HEK293 (cell line): ENCODE measurements at regions not wholly inside any gene's neighbourhood (a gene's known extent, or its start where the extent isn't known, plus 50 kb on each side); places are given as distances from the start of the nearest gene placed in this dataset.

Source experiments
- CTCF ChIA-PET: fragments of 350-600 bp; formaldehyde crosslinking; extraction: SDS; loops from one replicate; lab custom pipeline; 2021; ENCODE audit warnings: antibody characterized with exemption; lab: Yijun Ruan, JAX
- POLR2A ChIA-PET: fragments of 300-600 bp; formaldehyde crosslinking; extraction: SDS; loops from one replicate; lab custom pipeline; 2020; ENCODE audit warnings: antibody characterized with exemption, inconsistent platforms; lab: Yijun Ruan, JAX
- H3K27ac ChIP-seq: fragments of 200-500 bp; sonication (Bioruptor generic); 2 replicates; pipeline ENCODE4 v1.5.1; 2014; ENCODE audit warnings: low read depth, low read length, control low read depth, inconsistent platforms; ENCODE audit errors: extremely low read depth
- H3K36me3 ChIP-seq, 2 experiments: fragments of 200-500 bp in 1 of 2; sonication (Bioruptor generic) in 1 of 2; 1 replicate in 1 of 2; 2 replicates in 1 of 2; pipeline ENCODE4 v1.5.1; 2014 to 2017; ENCODE audit warnings: inconsistent platforms in 2 of 2, low read length in 2 of 2; ENCODE audit not compliant: control insufficient read depth in 2 of 2, insufficient read depth in 1 of 2
- H3K4me1 ChIP-seq: fragments of 200-500 bp; sonication (Bioruptor generic); 2 replicates; pipeline ENCODE4 v1.5.1; 2014; ENCODE audit warnings: mild to moderate bottlenecking, low read length, inconsistent platforms; ENCODE audit not compliant: control insufficient read depth, insufficient read depth
- H3K4me3 ChIP-seq: 2 replicates; pipeline ENCODE4 v1.5.1; 2011; ENCODE audit warnings: low read depth, mild to moderate bottlenecking, control low read depth, low read length, moderate library complexity
- H3K9me3 ChIP-seq: fragments of 200-500 bp; sonication (Bioruptor generic); 2 replicates; pipeline ENCODE4 v1.5.1; 2014; ENCODE audit warnings: low read depth, low read length, inconsistent platforms; ENCODE audit not compliant: control insufficient read depth, insufficient read depth
- EGR2 ChIP-seq: fragments of 450-650 bp; formaldehyde crosslinking; IDR thresholded peaks from 2 replicates; pipeline ENCODE4 v1.5.1; 2016; ENCODE audit warnings: low read depth, missing biosample characterization, missing genetic modification characterization
- GLI2 ChIP-seq: fragments of 450-650 bp; formaldehyde crosslinking; IDR thresholded peaks from 2 replicates; pipeline ENCODE4; 2017; ENCODE audit warnings: missing biosample characterization, missing genetic modification characterization, low read depth, borderline replicate concordance
- MEIS1 ChIP-seq: sonication (generic); formaldehyde crosslinking; IDR thresholded peaks from 2 replicates; pipeline ENCODE4 v1.8.1; 2022; ENCODE audit warnings: missing genetic modification reagents, mild to moderate bottlenecking, borderline replicate concordance
- OSR2 ChIP-seq: fragments of 450-650 bp; formaldehyde crosslinking; IDR thresholded peaks from 2 replicates; pipeline ENCODE4 v1.5.1; 2016; ENCODE audit warnings: missing biosample characterization, missing genetic modification characterization
- RBAK ChIP-seq: fragments of 450-650 bp; formaldehyde crosslinking; IDR thresholded peaks from 2 replicates; pipeline ENCODE4 v1.5.1; 2016; ENCODE audit warnings: missing biosample characterization, missing genetic modification characterization
- ZBTB20 ChIP-seq: fragments of 450-650 bp; formaldehyde crosslinking; IDR thresholded peaks from 2 replicates; pipeline ENCODE4 v1.5.1; 2016; ENCODE audit warnings: missing biosample characterization, missing genetic modification characterization
- ZFHX2 ChIP-seq: fragments of 450-650 bp; formaldehyde crosslinking; conservative IDR thresholded peaks from 2 replicates; pipeline ENCODE4 v1.5.1; 2016; ENCODE audit warnings: missing biosample characterization, missing genetic modification characterization
- ZFP41 ChIP-seq: fragments of 450-650 bp; formaldehyde crosslinking; IDR thresholded peaks from 2 replicates; pipeline ENCODE4 v1.5.1; 2016; ENCODE audit warnings: missing biosample characterization, missing genetic modification characterization, borderline replicate concordance
- ZNF16 ChIP-seq: fragments of 450-650 bp; formaldehyde crosslinking; IDR thresholded peaks from 2 replicates; pipeline ENCODE4 v1.5.1; 2016; ENCODE audit warnings: low read depth, missing biosample characterization, missing genetic modification characterization
- ZNF2 ChIP-seq: fragments of 450-650 bp; formaldehyde crosslinking; IDR thresholded peaks from 2 replicates; pipeline ENCODE4 v1.5.1; 2016; ENCODE audit warnings: missing biosample characterization, missing genetic modification characterization
- ZNF274 ChIP-seq, 2 experiments: fragments of 200-500 bp in 1 of 2; fragments of 450-650 bp in 1 of 2; sonication (Bioruptor generic) in 1 of 2; formaldehyde crosslinking in 1 of 2; IDR thresholded peaks; 2 replicates each; pipeline versions ENCODE4 v1.5.1 to v1.6.1; 2014 to 2016; ENCODE audit warnings: borderline replicate concordance in 1 of 2, inconsistent platforms in 1 of 2, low read length in 1 of 2, missing biosample characterization in 1 of 2, missing genetic modification characterization in 1 of 2
- ZNF311 ChIP-seq: fragments of 450-650 bp; formaldehyde crosslinking; IDR thresholded peaks from 2 replicates; pipeline ENCODE4 v1.5.1; 2017; ENCODE audit warnings: missing biosample characterization, missing genetic modification characterization, borderline replicate concordance
- ZNF354C ChIP-seq: fragments of 450-650 bp; formaldehyde crosslinking; IDR thresholded peaks from 2 replicates; pipeline ENCODE4 v1.5.1; 2016; ENCODE audit warnings: missing biosample characterization, missing genetic modification characterization, low read depth, borderline replicate concordance
- ZNF707 ChIP-seq: fragments of 450-650 bp; formaldehyde crosslinking; IDR thresholded peaks from 2 replicates; pipeline ENCODE4 v1.5.1; 2016; ENCODE audit warnings: missing biosample characterization, missing genetic modification characterization
- ZNF747 ChIP-seq: fragments of 450-650 bp; formaldehyde crosslinking; IDR thresholded peaks from 2 replicates; pipeline ENCODE4 v1.5.1; 2016; ENCODE audit warnings: missing biosample characterization, missing genetic modification characterization
- ZNF76 ChIP-seq: fragments of 450-650 bp; formaldehyde crosslinking; IDR thresholded peaks from 2 replicates; pipeline ENCODE4; 2016; ENCODE audit warnings: low read depth, missing biosample characterization, missing genetic modification characterization, borderline replicate concordance
- ZNF792 ChIP-seq: fragments of 450-650 bp; formaldehyde crosslinking; IDR thresholded peaks from 2 replicates; pipeline ENCODE4 v1.5.1; 2016; ENCODE audit warnings: missing biosample characterization, missing genetic modification characterization
- ZSCAN30 ChIP-seq: fragments of 450-650 bp; IDR thresholded peaks from 2 replicates; pipeline ENCODE4 v1.5.1; 2018; ENCODE audit warnings: missing biosample characterization, mild to moderate bottlenecking, missing genetic modification characterization, moderate library complexity
- TF ChIP-seq, protein P1 (sequence below): fragments of 450-650 bp; formaldehyde crosslinking; IDR thresholded peaks from 2 replicates; pipeline ENCODE4 v1.5.1; 2016; ENCODE audit warnings: missing biosample characterization, missing genetic modification characterization
- TF ChIP-seq, protein P2 (sequence below): fragments of 450-650 bp; formaldehyde crosslinking; IDR thresholded peaks from 2 replicates; pipeline ENCODE4 v1.5.1; 2016; ENCODE audit warnings: missing biosample characterization, missing genetic modification characterization
- TF ChIP-seq, protein P3 (sequence below): fragments of 450-650 bp; formaldehyde crosslinking; conservative IDR thresholded peaks from 2 replicates; pipeline ENCODE4 v1.5.1; 2016; ENCODE audit warnings: low read depth, missing biosample characterization, missing genetic modification characterization

DNA sequence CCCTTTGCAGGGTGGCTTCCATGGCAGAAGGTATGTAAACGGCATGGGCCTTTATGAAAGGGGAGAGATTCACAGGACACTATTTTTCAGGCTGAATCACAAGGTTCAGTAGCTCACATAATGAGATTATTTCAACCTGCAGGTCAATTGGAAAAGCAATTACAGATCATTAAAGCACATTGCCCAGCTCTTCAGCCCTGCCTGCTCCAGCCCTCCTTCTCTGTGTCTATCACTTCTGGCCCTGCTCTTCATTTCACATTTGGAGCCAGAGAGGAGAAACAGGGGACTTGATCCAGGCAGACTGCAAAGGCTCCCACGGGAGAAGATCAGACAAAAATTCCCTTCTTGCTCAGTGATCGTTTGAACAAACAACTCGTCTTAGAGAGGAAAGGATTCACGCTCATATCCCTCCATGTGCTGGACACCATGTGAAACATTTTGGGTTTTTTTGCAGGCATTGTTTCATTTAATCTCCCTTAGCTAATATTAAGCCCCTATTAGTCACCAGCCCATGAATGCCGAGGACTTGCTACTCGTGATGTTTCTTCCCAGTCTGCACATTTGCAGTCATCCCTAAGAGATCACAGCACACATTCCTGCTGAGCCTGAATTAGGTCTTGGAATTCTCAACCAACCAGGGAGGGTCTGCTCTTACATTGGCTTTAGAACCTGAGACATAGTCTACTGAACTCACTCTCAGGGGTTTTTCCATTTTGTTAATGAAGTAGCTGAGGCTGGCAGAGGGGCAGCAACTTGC is 443.9 kb upstream of the CCL2 start (continued):
- TF ChIP-seq ZNF76 (tag by site-specific recombination) (no peak), ZNF707 (tag by site-specific recombination) (no peak), ZBTB20 (no peak), ZNF311 (no peak)

DNA sequence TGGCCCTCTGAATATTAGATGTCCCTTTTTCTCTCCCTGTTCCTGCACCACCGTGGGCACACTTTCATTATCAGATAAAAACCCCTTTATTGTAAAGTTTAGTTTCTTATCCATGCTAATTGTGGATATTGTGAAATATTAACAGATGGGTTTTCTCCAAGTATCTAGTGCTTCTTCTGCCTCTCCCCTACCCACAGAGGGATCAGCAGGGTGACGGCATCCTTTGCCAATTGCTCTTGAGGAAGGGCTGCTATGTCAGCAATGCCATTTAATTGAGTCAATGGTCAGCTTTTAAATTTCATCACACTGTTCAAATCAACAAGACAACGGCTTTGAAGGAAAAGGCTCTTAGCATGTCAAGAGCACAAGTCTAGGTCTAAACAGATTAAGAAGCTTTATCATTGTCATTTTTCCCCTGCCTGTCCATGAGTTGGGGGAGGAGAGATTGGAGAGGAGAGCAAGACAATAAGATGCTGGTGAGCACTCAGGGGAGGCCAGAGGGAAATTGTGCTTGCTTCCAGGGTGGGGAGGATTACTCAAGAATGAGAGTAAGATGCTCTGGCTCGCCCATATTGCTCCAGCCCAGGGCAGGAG is 443.0 kb upstream of the CCL2 start:
- H3K4me3 ChIP-seq = no peak overlapping the region
- no peaks in the 10 kb centered on the region for H3K9me3 ChIP-seq
- no peak overlapping the region for H3K27ac ChIP-seq
- CTCF ChIA-PET = interaction anchor here (0.7 to 0.8 kb wide), 3 partner anchors 61 to 549 kb away, joined by 3 read pairs; no protein-coding TSS in a partner anchor
- TF ChIP-seq OSR2 (tag by site-specific recombination) = no peak
- no peak for TF ChIP-seq ZNF792 (tag by site-specific recombination)
- TF ChIP-seq, protein P1, sequence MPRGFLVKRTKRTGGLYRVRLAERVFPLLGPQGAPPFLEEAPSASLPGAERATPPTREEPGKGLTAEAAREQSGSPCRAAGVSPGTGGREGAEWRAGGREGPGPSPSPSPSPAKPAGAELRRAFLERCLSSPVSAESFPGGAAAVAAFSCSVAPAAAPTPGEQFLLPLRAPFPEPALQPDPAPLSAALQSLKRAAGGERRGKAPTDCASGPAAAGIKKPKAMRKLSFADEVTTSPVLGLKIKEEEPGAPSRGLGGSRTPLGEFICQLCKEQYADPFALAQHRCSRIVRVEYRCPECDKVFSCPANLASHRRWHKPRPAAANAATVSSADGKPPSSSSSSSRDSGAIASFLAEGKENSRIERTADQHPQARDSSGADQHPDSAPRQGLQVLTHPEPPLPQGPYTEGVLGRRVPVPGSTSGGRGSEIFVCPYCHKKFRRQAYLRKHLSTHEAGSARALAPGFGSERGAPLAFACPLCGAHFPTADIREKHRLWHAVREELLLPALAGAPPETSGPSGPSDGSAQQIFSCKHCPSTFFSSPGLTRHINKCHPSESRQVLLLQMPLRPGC (tag by site-specific recombination) = no peak
- no peak for TF ChIP-seq ZFP41 (tag by site-specific recombination)
- no peak for TF ChIP-seq RBAK (tag by site-specific recombination)
- no peak for TF ChIP-seq ZNF2 (tag by site-specific recombination)
- no peak for TF ChIP-seq ZNF747 (tag by site-specific recombination)
- no peak for TF ChIP-seq ZNF354C
- TF ChIP-seq ZNF16 (tag by site-specific recombination) = no peak
- no peak for TF ChIP-seq ZSCAN30 (tag by site-specific recombination)
- no peak for TF ChIP-seq MEIS1
- H3K36me3 ChIP-seq = no peaks in the 10 kb centered on the region
- H3K4me1 ChIP-seq = no peaks in the 10 kb centered on the region
- POLR2A ChIA-PET = no interaction called here

DNA sequence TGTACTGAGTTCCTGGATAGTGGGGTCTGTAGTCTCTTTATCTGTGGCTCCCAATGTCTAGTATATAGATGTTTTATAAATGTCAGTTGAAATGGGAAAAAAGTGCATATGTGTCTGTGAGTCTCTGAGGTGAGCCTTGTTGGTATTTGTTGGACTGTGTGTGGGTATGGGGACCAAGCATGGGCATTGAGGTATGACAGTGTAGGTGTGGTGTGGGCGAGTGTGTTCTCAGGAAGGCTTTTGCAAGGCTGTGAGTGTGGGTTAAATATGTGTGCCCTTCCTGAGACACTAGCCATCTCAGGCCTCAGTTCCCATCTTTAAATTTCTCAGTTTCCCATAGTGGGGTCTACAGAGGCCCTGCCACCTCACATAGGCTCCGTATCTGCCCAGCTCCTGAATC is 440.2 kb upstream of the CCL2 start:
- CTCF ChIA-PET = no interaction called here
- H3K9me3 ChIP-seq = no peaks in the 10 kb centered on the region
- POLR2A ChIA-PET = no interaction called here
- no peak overlapping the region for H3K27ac ChIP-seq
- H3K36me3 ChIP-seq = no peaks in the 10 kb centered on the region
- TF ChIP-seq EGR2 (peak; percentile 61; the same call in 1 of the 2 replicates), ZFHX2 (tag by site-specific recombination) (peak; percentile 53; the same call in 1 of the 2 replicates), GLI2 (tag by site-specific recombination) (no peak)
- no peaks in the 10 kb centered on the region for H3K4me1 ChIP-seq
- no peak overlapping the region for H3K4me3 ChIP-seq

DNA sequence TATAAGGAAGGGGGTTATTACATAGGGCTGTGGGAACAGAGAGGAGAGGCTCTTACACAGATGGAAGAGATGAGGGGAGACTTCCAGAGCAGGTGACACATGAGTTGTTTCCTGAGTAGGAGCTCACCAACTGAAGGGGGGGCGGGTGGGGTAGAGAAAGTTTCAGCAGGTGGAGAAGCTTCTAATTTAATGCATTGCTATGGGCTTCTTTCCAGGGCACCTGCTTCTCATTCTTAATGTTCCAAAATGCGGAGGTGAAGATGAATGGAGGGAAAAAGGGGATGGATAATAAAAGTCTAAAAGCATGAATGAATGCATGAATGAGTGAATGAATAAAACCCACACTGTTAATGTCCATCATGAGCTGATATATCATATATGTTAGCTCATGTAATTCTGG is 439.0 kb upstream of the CCL2 start:
- H3K27ac ChIP-seq = no peak overlapping the region
- POLR2A ChIA-PET = no interaction called here
- no peaks in the 10 kb centered on the region for H3K36me3 ChIP-seq
- H3K4me3 ChIP-seq = no peak overlapping the region
- no peaks in the 10 kb centered on the region for H3K4me1 ChIP-seq
- CTCF ChIA-PET = interaction anchor here (0.9 kb wide), 1 partner anchor 65 kb away, joined by 3 read pairs; no protein-coding TSS in a partner anchor
- no peaks in the 10 kb centered on the region for H3K9me3 ChIP-seq
- TF ChIP-seq, protein P2, sequence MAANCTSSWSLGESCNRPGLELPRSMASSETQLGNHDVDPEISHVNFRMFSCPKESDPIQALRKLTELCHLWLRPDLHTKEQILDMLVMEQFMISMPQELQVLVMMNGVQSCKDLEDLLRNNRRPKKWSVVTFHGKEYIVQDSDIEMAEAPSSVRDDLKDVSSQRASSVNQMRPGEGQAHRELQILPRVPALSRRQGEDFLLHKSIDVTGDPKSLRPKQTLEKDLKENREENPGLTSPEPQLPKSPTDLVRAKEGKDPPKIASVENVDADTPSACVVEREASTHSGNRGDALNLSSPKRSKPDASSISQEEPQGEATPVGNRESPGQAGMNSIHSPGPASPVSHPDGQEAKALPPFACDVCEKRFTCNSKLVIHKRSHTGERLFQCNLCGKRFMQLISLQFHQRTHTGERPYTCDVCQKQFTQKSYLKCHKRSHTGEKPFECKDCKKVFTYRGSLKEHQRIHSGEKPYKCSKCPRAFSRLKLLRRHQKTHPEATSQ (tag by site-specific recombination) = no peak
- TF ChIP-seq, protein P3, sequence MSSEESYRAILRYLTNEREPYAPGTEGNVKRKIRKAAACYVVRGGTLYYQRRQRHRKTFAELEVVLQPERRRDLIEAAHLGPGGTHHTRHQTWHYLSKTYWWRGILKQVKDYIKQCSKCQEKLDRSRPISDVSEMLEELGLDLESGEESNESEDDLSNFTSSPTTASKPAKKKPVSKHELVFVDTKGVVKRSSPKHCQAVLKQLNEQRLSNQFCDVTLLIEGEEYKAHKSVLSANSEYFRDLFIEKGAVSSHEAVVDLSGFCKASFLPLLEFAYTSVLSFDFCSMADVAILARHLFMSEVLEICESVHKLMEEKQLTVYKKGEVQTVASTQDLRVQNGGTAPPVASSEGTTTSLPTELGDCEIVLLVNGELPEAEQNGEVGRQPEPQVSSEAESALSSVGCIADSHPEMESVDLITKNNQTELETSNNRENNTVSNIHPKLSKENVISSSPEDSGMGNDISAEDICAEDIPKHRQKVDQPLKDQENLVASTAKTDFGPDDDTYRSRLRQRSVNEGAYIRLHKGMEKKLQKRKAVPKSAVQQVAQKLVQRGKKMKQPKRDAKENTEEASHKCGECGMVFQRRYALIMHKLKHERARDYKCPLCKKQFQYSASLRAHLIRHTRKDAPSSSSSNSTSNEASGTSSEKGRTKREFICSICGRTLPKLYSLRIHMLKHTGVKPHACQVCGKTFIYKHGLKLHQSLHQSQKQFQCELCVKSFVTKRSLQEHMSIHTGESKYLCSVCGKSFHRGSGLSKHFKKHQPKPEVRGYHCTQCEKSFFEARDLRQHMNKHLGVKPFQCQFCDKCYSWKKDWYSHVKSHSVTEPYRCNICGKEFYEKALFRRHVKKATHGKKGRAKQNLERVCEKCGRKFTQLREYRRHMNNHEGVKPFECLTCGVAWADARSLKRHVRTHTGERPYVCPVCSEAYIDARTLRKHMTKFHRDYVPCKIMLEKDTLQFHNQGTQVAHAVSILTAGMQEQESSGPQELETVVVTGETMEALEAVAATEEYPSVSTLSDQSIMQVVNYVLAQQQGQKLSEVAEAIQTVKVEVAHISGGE (tag by site-specific recombination) = no peak
- TF ChIP-seq ZNF274 (IDR thresholded peaks at IDR 0.05; ENCODE audit: low read length) = no peak
- TF ChIP-seq ZNF274 (tag by site-specific recombination; IDR thresholded peaks at IDR 0.05; ENCODE audit: borderline replicate concordance) = no peak
